Hematopoietic multipotent progenitor cell (in vitro differentiated cells): ENCODE measurements at regions not wholly inside any gene's neighbourhood (a gene's known extent, or its start where the extent isn't known, plus 50 kb on each side); places are given as distances from the start of the nearest gene placed in this dataset.

Experiments
- DNase-seq, 3 donors: peaks; one replicate each; pipeline ENCODE4 v3.0.0-alpha.2; 2011 to 2015; ENCODE audit warnings: low read depth in 2 of 3, low spot score in 2 of 3

DNA sequence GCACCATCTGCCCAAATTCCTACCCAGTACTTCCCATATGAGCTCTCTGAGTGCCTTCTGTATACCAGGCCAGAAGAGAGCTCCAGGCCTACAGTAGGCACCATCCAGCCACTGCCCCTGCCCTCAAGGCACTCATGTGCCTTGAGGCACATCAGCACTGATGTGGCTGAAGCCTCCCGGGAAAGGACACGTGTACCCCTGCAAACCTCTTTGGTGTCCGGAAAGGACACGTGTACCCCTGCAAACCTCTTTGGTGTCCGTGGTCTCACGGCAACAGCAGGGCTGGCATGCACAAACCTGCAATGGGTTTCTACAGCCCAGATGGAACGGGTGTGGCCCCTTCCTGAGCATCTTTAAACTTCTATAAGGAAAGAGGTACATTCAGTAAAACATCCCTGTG is 209.4 kb upstream of the IGF1R start:
- DNase-seq = no peak

DNA sequence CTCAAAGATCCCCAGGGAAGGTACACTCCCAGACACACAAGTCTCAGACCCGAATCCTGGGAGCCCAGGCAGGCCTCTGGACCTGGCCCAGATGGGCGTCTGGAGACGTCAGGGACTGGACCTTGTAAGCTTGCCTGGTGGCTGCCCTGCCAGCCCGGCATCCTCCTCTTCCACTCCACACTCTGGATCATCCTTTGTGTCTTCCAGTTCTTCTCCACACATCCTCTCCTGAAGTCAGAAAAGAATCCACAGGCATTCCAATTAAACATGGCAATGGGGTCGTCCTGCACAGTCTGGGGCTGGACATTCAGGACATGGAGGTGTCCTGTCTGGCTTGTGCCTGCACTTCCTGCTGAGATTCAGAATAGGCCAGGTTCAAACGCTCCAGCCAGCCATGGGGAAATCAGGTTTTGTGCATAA is 208.8 kb upstream of the IGF1R start:
- DNase-seq = no peak

DNA sequence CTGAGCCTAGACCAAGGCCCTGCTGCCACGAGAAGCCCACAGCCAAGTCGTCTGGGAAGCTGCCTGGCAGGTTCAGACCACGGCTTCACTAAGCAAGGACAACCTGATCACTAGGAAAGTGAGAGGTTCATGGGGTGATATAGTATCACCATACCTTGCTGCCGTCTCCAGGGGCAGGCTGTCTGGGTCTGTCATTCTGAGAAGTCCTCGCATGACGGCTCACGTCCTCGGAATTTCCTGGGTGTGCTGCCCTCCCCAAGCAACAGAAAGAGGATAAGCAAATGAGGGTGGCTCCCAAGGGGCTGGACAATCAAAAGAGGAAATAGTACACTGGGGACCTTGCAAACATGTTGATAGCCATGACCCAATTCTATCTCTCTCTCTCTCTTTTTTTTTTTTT is 207.4 kb upstream of the IGF1R start:
- DNase-seq = no peak

DNA sequence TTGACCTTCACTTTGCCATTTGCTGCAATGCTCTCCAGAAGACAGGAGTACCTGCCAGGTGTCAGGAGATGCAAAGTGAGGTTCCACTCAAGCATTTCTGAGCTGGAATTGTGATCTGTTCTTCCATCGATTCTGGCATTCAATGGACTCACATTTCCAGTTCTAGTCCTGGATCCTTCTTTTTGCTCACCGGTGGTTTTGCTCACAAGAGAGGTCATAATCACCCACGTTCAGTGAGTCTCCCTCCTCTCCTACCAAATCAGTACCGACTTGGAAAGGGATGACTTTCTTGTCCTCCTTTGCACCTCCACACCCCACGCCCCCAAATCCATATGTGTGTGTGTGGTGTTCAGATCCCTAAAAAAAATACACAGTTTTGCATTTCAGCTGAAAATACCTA is 206.7 kb upstream of the IGF1R start:
- no peak for DNase-seq

DNA sequence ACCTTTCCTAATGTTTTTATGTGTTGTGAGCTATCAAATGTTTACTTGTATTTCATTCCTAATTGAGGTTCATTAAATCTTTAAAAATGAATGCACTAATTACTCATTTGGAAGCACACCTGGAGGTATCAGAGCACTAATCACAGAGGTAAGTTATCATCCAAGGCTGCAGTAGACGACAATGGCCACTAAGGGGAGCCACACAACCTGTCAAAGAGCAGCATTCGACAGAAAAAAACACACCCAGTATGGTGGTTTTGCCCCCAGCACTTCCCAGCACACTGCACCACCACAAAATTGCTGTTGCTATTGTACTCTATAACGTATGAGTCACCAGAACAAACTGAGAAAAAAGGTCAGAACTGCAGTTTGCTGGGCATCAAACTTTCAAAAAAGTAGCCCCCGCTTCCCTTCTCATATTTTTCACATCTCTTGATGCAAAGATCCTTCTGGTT is 205.9 kb upstream of the IGF1R start:
- peak in 2 of 3 donors; percentile 80 to 89 for DNase-seq

DNA sequence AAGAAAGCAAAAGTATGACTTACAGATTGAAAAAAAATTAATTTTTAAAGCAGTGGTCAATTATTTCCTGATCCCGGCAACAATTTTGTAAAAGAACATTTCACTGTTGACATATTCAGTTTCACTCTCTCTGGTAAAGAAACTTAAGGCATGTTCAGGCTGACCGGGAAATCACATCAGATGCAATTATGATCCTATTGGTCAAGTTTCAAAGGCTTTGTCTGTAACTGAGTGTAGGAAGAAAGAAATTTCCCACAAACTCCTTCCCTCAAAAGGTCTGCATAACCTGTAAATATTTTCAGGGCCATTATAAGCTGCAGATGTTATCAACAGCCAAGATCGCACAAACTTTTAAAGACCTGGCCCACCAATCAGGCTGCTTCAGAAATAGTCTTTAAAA is 205.4 kb upstream of the IGF1R start:
- no peak for DNase-seq

DNA sequence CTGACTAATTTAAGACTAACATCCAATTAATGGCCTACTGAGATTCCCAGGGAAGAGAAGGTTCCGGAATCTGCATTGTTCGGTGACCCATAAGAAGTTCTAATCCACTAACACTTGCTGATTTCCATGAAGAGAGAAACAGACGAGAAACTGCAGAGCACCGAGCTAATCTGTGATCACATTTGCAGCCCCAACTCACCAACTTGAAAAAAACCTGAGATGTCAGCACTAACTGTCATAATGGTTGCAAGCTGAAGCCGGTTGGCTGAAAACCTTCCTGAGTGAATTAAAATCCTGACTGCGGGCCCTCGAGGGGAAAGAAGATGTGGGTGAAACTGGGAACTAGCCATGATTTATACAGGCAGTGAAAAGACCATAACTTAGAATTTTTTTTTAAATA is 204.8 kb upstream of the IGF1R start:
- DNase-seq = no peak

DNA sequence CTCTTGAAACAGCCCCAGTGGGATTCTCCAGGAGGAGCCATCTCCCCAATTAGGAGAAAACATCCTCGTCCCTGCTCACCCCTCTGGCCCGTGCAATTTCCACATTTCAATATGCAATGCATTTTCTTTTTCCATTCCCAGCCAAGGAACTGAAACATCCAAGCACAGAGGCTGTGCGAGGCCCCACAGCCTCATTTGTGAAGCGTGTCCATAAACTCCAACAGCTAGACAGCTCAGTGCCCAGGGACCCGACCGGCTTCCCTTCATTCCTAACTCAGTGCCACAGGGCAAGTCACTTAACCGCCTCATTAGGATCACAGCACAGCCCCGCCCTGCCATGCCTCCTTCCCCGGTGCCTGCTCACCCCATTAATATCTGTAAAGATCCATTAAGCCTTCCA is 204.2 kb upstream of the IGF1R start:
- DNase-seq = no peak

DNA sequence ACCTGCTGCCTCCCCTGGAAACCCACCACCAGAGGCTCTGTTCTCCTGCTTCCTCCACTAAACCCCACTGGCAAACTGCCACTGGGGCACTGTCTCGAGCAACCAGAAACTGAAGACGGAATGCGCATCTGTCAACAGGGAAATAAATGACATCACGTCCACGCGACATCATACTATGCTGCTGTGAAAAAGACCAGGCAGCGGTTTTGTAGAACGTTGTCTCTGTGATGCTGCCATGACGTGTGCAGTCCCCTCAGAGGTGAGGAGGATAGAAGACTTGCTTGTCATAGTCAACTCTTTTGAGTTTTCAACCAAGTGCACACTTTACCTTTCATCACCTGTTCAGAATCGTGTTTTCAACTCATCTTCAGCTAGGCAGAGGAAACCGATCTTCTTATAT is 203.0 kb upstream of the IGF1R start:
- no peak for DNase-seq

DNA sequence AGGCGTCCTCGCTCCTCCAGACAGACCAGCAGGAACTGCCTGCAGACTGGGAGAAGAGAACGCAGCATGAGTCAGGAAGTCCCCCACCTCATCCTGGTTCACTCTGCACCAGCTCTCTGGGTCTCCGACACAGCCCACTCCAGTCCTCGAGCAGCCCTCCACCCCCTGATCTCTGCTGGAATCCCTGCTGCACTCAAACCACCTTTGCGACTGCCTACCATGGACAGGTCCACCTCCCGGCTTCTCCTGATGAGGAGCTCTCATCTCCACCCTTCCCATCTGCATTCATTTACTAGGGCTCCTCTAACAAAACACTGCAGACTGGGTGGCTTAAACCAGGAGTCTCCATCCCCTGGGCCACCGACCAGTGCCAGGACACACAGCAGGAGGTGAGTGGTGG is 202.3 kb upstream of the IGF1R start:
- no peak for DNase-seq

DNA sequence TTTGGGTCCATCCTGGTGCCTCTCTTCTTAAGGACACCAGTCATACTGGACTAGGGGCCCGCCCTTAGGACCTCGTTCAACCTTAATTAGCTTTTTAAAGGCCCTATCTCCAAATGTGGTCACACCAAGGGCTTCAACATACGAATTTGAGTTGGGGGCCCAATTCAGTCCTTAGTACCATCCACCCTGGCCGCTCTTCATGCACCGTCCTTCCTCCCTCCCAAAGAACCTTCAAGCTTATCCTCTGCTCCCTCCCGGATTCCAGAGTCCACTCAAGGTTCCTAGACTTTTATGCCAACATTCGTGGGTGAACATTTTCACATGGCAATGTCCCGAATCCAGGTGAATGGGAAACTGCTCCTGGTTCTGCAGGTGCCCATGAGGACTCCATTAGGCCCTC is 201.3 kb upstream of the IGF1R start:
- DNase-seq = no peak

DNA sequence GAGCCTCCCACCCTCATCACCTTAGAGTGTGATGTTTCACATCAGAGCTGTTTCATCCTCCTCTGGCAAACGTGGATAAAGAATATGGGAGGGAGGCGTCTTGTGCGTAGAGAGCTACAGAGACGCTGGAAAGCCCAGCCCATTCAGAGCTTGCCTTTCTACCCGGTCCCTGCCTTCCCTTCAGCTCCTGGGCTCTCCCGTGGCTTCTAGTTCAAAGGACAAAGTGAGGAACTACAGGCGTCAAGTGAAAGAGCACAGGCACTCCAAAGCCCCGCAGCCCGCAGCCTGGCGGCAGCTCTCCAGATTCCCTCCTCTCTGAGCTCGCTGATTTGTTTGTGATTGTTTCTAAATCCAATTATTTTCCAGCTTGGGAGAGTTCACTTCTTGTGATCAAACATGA is 197.1 kb upstream of the IGF1R start:
- no peak for DNase-seq

DNA sequence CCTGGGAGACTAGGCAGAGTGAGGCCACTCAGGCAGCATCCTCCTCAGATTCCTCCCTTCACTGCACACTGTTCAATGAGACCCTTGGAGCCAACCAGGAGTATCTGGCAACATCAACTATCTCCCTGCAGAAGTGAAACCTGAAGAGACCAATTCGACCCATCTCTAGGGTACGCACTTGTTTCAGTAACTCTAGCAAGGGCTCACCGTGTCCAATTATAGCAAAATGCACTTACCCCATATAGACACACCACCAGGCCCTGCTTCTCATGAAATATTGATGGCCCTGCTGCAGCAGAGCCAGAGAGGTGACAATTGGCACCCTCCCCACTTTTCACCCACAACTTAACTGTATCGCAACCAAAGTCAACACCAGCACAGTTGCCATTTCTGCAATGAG is 196.1 kb upstream of the IGF1R start:
- no peak for DNase-seq

DNA sequence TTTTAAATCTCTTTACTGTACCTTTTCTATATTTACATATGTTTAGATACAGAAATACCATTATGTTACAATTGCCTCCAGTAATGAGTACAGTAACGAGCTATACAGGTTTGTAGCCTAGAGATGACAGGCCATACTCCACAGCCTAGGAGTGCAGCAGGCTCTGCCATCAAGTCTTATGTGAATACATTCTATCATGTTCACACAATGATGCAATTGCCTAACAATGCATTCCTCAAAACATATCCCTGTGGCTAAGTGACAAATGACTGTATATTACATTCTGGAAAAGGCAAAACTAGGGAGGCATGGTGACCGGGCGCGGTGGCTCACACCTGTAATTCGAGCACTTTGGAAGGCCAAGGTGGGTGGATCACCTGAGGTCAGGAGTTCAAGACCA is 192.4 kb upstream of the IGF1R start:
- no peak for DNase-seq

DNA sequence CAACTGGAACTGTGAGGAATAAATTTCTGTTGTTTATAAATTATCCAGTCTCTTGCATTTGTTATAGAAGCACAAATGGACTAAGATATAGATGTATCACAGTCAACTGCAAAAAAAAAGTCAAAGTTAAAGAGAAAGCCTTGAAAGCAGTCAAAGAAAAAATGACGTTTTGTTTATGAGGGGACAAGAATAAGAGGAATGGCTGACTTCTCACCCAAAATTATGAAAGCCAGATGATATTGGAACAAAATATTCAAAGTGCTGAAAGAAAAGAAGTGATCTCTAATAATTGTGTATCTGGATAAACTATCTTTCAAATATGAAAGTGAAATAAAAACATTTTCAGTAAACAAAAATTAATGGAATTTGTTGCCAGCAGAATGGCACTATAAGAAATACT is 171.8 kb upstream of the IGF1R start:
- no peak for DNase-seq

DNA sequence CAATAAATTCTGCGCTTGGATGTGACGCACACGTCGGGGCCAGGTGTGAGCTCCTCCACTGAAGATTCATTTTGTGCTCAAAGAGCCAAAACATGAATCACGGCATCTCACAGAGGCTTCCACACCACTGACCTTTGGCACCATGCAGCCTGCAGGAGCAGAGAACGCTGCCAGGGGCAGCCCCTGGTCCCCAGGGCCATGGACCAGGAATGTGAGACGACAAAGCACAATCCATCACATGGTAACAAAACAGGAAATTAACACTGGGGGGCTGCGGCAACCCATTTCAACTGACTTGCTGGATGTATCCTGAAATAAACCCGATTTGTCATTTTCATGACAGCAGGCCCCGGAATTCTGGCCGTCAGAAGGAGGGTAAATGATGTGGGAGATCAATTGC is 167.5 kb upstream of the IGF1R start:
- DNase-seq = no peak

DNA sequence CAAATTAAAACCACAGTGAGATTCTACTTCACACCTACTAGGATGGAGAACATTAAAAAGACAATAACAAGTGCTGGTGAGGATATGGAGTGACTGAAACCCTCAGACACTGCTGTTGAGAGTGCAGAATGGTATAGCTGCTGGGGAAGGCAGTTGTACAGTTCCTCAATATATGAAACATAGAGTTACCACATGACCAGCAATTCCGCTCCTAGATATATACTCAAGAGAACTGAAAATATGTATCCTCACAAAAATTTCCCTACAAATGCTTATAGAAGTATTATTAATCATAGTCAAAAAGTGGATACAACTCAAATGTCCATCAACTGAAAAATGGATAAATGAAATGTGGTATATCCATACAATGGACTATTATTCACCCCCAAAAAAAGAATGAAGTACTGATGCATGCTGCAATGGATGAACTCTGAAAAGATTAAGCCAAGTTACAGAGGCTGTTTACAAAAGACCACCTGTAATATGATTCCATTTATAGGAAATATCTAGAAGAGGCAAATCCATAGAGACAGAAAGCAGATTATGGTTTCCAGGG is 164.7 kb upstream of the IGF1R start:
- DNase-seq = no peak

DNA sequence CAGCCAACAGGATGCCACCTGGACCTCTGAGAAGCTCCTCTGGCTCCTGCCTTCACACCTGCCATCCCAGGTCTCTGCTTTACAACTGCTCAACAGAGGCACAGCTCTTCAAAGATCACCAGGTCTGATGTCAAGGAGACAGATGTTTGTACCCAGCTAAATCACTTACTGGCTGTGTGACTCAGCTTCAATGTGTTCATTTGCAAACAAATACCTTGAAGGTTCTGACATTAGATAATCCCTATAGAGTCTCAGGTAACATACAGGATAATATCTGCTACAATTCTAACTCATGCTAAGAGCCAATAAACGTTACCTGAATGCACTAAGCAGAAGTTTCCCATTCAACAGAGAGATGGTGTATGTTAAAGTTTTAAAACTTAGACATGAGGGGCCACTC is 163.4 kb upstream of the IGF1R start:
- DNase-seq = no peak

DNA sequence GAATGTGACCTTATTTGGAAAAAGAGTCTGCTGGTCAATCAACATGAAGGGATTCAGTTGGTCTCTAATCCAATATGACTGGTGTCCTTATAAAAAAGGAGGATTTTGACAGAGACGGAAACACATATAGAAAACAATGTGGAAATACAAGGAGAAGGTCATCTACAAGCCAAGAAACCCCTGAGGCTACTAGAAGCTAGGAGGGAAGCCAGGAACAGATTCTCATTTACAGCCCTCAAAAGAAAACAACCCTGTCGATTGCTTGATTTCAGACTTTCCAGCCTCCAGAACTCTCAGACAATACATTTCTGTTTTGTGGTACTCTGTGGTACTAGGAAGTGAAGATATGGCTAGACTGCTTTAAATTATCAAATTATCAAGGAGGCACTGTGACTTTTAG is 162.9 kb upstream of the IGF1R start:
- DNase-seq = no peak

DNA sequence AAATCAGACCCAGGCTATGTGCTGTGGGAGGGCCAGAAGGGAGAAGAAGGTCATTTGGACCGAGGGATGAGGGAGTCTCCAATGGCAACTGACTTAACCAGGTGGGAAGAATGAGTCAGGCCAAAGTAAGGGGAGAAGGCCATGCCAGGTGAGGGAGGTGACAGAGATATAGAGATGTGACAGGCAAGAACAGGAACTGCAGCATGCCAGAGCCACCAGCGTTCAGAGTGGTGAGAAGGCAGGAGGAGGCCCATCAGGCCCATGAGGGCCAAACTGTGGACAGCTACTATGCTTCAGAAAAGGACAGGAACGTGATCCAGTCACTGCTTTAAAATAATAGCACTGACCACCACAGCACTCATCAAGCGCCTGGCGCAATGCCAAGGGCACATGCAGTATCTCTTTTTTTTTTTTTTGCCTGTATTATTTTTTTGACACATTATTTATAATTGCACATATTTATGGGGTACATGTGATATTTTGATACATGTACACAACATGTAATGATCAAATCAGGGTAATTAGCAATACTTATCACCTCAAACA is 154.3 kb upstream of the IGF1R start:
- DNase-seq = no peak

DNA sequence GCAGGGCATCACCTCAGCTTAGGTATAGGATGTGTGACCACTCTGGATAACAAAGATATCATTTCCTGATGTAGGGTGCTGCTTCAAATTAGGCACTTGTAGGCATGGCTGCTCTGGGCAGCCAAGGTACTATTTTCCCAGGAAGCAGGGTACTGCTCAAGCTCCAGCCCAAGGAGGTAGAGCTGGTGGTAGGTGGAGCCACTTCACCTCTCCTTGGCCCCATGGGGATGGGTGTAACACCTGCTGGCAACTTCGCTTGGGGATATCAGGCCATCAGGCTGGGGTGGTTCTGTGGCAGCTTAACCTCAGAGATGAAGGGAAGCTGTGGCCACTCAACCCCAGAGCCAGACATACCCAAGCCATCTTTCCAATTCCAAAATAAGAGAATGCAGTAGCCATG is 147.1 kb upstream of the IGF1R start:
- no peak for DNase-seq

DNA sequence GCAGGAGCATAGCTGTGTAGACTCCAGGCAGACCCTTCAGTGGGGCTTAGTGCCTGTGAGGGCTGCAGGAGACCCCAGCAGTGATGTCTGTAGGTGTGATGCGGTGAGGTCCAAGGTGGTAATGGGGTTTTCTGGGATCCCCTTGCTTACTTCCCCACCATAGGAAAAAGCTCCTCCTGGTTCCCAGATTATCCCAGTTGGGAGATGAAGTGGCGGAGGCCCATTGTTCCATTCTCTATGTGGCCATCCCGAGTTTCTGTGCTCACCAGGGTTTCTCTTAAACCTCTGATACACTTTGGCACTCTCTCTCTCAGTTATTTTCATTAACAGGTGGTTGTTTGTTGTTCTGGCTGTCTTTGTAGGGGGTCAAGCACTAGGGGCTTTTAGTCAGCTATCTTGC is 146.7 kb upstream of the IGF1R start:
- no peak for DNase-seq

DNA sequence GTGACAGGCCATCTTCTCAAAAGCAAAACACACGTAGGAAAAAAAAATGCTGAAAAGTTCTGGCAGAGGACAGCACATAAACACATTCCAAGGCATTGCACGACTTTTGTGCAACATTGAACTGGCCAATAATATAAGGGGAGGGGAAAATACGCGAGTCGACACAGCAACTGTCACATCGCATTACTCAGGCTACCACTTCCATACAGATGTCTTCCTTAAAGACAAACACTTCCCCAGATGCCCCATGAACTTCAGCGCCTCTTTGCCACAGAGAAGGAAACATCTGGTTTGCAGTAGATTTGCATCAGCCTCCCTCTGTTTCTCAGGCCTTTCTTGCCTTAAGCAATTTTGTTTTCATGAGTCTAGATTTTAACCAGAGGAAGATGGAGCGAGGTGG is 144.4 kb upstream of the IGF1R start:
- peak in 2 of 3 donors; percentile 79 to 93 for DNase-seq
